H1 (cell line): ENCODE measurements at regions not wholly inside any gene's neighbourhood (a gene's known extent, or its start where the extent isn't known, plus 50 kb on each side); places are given as distances from the start of the nearest gene placed in this dataset.

Source experiments
- CEBPB ChIP-seq: IDR thresholded peaks from 2 replicates; pipeline ENCODE4 v1.6.1; 2012; ENCODE audit warnings: low read depth, low read length
- EP300 ChIP-seq, 2 experiments: IDR thresholded peaks; 1 replicate in 1 of 2; 2 replicates in 1 of 2; pipeline ENCODE4 v1.6.1; 2011 to 2012; ENCODE audit warnings: low read depth in 2 of 2, low read length in 2 of 2, mild to moderate bottlenecking in 2 of 2, borderline replicate concordance in 1 of 2, inconsistent platforms in 1 of 2, moderate library complexity in 1 of 2
- JUND ChIP-seq: IDR thresholded peaks from 2 replicates; pipeline ENCODE4 v1.6.1; 2011; ENCODE audit warnings: mild to moderate bottlenecking, improper control_type of control experiment, low read length
- MAFK ChIP-seq: IDR thresholded peaks from 2 replicates; pipeline ENCODE4 v1.6.1; 2012; ENCODE audit warnings: low read depth, mild to moderate bottlenecking, improper control_type of control experiment, low read length
- RXRA ChIP-seq: IDR thresholded peaks from 2 replicates; pipeline ENCODE4 v1.6.1; 2011; ENCODE audit warnings: low read depth, mild to moderate bottlenecking, low read length, moderate library complexity; ENCODE audit not compliant: insufficient read depth
- SP2 ChIP-seq: IDR thresholded peaks from 2 replicates; pipeline ENCODE4 v1.6.1; 2012; ENCODE audit warnings: mild to moderate bottlenecking, low read length, inconsistent platforms
- TF ChIP-seq, protein P1 (sequence below), 3 experiments: IDR thresholded peaks; 1 replicate in 2 of 3; 2 replicates in 1 of 3; pipeline versions ENCODE4 v1.5.1 to v1.6.1; 2011; ENCODE audit warnings: low read length in 3 of 3, mild to moderate bottlenecking in 3 of 3, inconsistent platforms in 2 of 3, low read depth in 1 of 3, moderate library complexity in 1 of 3; ENCODE audit not compliant: insufficient read depth in 1 of 3; ENCODE audit errors: control extremely low read depth in 1 of 3

DNA sequence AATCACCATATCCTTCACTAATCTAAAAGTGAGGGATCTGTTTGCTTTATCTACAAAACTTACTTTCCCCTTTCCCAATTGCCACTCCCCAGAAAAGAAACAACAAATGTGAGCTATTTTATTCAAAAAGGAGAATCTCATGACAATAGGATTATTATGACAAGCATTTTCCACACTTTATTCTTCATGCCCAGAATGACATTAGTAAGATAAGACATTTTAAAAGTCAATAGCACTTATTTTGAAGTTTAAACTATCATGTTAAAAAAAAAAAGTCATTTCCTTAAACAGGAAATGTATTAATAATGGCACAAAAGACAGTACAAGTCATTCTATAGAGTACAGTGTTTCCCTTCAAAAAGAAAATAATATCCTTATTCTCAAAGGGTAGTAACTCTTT lies 58.8 kb upstream of the HNRNPA3 start:
- TF ChIP-seq RXRA (no peak), SP2 (no peak), CEBPB (no peak), JUND (no peak), MAFK (no peak), EP300 (IDR thresholded peaks at IDR 0.05; ENCODE audit: borderline replicate concordance in 1 of 2, low read depth in 2 of 2, low read length in 2 of 2) (no peak)
- TF ChIP-seq, protein P1, sequence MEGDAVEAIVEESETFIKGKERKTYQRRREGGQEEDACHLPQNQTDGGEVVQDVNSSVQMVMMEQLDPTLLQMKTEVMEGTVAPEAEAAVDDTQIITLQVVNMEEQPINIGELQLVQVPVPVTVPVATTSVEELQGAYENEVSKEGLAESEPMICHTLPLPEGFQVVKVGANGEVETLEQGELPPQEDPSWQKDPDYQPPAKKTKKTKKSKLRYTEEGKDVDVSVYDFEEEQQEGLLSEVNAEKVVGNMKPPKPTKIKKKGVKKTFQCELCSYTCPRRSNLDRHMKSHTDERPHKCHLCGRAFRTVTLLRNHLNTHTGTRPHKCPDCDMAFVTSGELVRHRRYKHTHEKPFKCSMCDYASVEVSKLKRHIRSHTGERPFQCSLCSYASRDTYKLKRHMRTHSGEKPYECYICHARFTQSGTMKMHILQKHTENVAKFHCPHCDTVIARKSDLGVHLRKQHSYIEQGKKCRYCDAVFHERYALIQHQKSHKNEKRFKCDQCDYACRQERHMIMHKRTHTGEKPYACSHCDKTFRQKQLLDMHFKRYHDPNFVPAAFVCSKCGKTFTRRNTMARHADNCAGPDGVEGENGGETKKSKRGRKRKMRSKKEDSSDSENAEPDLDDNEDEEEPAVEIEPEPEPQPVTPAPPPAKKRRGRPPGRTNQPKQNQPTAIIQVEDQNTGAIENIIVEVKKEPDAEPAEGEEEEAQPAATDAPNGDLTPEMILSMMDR (IDR thresholded peaks at IDR 0.05; ENCODE audit: control extremely low read depth in 1 of 3, insufficient read depth in 1 of 3, low read depth in 1 of 3, low read length in 3 of 3), result no peak
